ENCODE measurements at regions not wholly inside any gene's neighbourhood (a gene's known extent, or its start where the extent isn't known, plus 50 kb on each side); places are given as distances from the start of the nearest gene placed in this dataset.

DNA sequence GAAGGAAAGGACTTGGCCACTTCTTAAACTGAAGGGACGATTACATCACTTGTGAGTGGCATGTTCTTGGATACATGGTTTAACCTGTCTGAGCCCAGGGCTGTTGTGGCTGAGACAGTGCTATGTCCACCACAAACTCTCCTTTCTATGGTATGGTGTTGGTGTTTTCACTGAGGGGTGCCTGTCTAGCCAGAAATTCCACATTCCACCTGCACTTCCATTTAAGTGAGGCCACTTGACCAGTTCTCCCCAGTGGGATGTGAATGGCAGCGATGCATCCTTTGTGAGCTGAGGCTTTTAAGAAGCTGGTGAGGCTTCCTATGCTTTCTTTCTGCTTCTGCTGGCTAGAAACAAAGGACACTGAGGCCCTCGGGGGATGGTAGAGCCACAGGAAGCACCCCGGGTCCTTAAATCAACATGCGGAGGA lies 151.4 kb upstream of the CHD6 start:
- TF ChIP-seq, protein P1, sequence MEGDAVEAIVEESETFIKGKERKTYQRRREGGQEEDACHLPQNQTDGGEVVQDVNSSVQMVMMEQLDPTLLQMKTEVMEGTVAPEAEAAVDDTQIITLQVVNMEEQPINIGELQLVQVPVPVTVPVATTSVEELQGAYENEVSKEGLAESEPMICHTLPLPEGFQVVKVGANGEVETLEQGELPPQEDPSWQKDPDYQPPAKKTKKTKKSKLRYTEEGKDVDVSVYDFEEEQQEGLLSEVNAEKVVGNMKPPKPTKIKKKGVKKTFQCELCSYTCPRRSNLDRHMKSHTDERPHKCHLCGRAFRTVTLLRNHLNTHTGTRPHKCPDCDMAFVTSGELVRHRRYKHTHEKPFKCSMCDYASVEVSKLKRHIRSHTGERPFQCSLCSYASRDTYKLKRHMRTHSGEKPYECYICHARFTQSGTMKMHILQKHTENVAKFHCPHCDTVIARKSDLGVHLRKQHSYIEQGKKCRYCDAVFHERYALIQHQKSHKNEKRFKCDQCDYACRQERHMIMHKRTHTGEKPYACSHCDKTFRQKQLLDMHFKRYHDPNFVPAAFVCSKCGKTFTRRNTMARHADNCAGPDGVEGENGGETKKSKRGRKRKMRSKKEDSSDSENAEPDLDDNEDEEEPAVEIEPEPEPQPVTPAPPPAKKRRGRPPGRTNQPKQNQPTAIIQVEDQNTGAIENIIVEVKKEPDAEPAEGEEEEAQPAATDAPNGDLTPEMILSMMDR (IDR thresholded peaks at IDR 0.05): no peak
- no peak for TF ChIP-seq POLR2A (IDR thresholded peaks at IDR 0.05)
